ENCODE measurements at regions not wholly inside any gene's neighbourhood (a gene's known extent, or its start where the extent isn't known, plus 50 kb on each side); places are given as distances from the start of the nearest gene placed in this dataset.

- TF ChIP-seq, protein P1, sequence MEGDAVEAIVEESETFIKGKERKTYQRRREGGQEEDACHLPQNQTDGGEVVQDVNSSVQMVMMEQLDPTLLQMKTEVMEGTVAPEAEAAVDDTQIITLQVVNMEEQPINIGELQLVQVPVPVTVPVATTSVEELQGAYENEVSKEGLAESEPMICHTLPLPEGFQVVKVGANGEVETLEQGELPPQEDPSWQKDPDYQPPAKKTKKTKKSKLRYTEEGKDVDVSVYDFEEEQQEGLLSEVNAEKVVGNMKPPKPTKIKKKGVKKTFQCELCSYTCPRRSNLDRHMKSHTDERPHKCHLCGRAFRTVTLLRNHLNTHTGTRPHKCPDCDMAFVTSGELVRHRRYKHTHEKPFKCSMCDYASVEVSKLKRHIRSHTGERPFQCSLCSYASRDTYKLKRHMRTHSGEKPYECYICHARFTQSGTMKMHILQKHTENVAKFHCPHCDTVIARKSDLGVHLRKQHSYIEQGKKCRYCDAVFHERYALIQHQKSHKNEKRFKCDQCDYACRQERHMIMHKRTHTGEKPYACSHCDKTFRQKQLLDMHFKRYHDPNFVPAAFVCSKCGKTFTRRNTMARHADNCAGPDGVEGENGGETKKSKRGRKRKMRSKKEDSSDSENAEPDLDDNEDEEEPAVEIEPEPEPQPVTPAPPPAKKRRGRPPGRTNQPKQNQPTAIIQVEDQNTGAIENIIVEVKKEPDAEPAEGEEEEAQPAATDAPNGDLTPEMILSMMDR (IDR thresholded peaks at IDR 0.05; ENCODE audit: borderline replicate concordance, extremely low read depth, low read length, poor library complexity, severe bottlenecking) = peak; percentile 21
- TF ChIP-seq EZH2 (IDR thresholded peaks at IDR 0.05; ENCODE audit: borderline replicate concordance, low read depth, low read length, severe bottlenecking) = no peak
Observed at GRCh38 chr2:58594175-58594574, 353.1 kb upstream of the FANCL start.
